ENCODE measurements at regions not wholly inside any gene's neighbourhood (a gene's known extent, or its start where the extent isn't known, plus 50 kb on each side); places are given as distances from the start of the nearest gene placed in this dataset.

- TF ChIP-seq, protein P1, sequence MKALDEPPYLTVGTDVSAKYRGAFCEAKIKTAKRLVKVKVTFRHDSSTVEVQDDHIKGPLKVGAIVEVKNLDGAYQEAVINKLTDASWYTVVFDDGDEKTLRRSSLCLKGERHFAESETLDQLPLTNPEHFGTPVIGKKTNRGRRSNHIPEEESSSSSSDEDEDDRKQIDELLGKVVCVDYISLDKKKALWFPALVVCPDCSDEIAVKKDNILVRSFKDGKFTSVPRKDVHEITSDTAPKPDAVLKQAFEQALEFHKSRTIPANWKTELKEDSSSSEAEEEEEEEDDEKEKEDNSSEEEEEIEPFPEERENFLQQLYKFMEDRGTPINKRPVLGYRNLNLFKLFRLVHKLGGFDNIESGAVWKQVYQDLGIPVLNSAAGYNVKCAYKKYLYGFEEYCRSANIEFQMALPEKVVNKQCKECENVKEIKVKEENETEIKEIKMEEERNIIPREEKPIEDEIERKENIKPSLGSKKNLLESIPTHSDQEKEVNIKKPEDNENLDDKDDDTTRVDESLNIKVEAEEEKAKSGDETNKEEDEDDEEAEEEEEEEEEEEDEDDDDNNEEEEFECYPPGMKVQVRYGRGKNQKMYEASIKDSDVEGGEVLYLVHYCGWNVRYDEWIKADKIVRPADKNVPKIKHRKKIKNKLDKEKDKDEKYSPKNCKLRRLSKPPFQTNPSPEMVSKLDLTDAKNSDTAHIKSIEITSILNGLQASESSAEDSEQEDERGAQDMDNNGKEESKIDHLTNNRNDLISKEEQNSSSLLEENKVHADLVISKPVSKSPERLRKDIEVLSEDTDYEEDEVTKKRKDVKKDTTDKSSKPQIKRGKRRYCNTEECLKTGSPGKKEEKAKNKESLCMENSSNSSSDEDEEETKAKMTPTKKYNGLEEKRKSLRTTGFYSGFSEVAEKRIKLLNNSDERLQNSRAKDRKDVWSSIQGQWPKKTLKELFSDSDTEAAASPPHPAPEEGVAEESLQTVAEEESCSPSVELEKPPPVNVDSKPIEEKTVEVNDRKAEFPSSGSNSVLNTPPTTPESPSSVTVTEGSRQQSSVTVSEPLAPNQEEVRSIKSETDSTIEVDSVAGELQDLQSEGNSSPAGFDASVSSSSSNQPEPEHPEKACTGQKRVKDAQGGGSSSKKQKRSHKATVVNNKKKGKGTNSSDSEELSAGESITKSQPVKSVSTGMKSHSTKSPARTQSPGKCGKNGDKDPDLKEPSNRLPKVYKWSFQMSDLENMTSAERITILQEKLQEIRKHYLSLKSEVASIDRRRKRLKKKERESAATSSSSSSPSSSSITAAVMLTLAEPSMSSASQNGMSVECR (CRISPR knock-in tag; IDR thresholded peaks at IDR 0.05; ENCODE audit: borderline replicate concordance), result no peak
- TF ChIP-seq, protein P2, sequence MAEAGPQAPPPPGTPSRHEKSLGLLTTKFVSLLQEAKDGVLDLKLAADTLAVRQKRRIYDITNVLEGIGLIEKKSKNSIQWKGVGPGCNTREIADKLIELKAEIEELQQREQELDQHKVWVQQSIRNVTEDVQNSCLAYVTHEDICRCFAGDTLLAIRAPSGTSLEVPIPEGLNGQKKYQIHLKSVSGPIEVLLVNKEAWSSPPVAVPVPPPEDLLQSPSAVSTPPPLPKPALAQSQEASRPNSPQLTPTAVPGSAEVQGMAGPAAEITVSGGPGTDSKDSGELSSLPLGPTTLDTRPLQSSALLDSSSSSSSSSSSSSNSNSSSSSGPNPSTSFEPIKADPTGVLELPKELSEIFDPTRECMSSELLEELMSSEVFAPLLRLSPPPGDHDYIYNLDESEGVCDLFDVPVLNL (CRISPR knock-in tag; IDR thresholded peaks at IDR 0.05; ENCODE audit: borderline replicate concordance, low read depth), result no peak
- TF ChIP-seq FOXK1 (CRISPR knock-in tag; IDR thresholded peaks at IDR 0.05) (no peak), USF2 (CRISPR knock-in tag; IDR thresholded peaks at IDR 0.05) (no peak)
Observed at GRCh38 chr1:99396389-99396788, 132.1 kb downstream of the PLPPR4 start (continued).

DNA sequence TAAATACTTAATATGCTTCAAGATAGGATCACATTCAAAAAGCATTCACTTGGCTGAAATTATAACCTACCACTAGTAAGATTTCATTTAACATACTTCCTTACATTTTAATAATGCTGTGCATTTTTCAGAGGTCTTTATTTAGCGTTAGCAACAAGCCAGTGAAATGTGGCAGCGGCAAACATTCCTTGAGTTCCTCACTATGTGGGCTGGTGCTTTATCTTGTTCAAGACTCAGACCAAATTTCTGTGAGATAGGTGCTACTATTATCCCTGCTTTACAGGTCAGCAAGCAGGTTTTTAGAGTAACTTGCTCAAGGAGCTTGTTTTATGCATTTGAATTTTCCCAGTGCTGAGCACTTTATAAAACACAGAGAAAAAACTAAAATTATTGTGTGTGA, 132.7 kb downstream of the PLPPR4 start:
- DNase-seq (ENCODE audit: low spot score) (no peak), ATAC-seq (no peak)
- Mint-ChIP-seq H3K27ac (no peak overlapping the region), H3K4me3 (no peak overlapping the region), H3K4me1 (no peaks in the 10 kb centered on the region), H3K27me3 (ENCODE audit: low read depth) (no peaks in the 10 kb centered on the region), H3K9me3 (peaks cover 3% of the 10 kb centered on the region; the same call in 1 of the 2 replicates), H3K36me3 (no peaks in the 10 kb centered on the region)
- CTCF ChIA-PET, result no interaction called here
- POLR2A ChIA-PET, result no interaction called here
- TF ChIP-seq NFATC4 (CRISPR knock-in tag; IDR thresholded peaks at IDR 0.05), result no peak
- no peak for TF ChIP-seq ZNF219 (CRISPR knock-in tag; IDR thresholded peaks at IDR 0.05; ENCODE audit: borderline replicate concordance)
- TF ChIP-seq ZBTB21 (CRISPR knock-in tag; IDR thresholded peaks at IDR 0.05; ENCODE audit: borderline replicate concordance), result no peak
- TF ChIP-seq, protein P3, sequence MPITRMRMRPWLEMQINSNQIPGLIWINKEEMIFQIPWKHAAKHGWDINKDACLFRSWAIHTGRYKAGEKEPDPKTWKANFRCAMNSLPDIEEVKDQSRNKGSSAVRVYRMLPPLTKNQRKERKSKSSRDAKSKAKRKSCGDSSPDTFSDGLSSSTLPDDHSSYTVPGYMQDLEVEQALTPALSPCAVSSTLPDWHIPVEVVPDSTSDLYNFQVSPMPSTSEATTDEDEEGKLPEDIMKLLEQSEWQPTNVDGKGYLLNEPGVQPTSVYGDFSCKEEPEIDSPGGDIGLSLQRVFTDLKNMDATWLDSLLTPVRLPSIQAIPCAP (CRISPR knock-in tag; IDR thresholded peaks at IDR 0.05), result no peak
- no peak for TF ChIP-seq CREB1 (CRISPR knock-in tag; IDR thresholded peaks at IDR 0.05)

- POLR2A ChIA-PET, result no interaction called here
- no peak overlapping the region for H3K4me3 Mint-ChIP-seq
- no peaks in the 10 kb centered on the region for H3K36me3 Mint-ChIP-seq
- CTCF ChIA-PET, result no interaction called here
- no peak overlapping the region for H3K27ac Mint-ChIP-seq
- no peak for TF ChIP-seq FOXP4 (CRISPR knock-in tag; IDR thresholded peaks at IDR 0.05)
- no peak for TF ChIP-seq GRHL2 (CRISPR knock-in tag; IDR thresholded peaks at IDR 0.05; ENCODE audit: insufficient replicate concordance, severe bottlenecking)
- TF ChIP-seq, protein P4, sequence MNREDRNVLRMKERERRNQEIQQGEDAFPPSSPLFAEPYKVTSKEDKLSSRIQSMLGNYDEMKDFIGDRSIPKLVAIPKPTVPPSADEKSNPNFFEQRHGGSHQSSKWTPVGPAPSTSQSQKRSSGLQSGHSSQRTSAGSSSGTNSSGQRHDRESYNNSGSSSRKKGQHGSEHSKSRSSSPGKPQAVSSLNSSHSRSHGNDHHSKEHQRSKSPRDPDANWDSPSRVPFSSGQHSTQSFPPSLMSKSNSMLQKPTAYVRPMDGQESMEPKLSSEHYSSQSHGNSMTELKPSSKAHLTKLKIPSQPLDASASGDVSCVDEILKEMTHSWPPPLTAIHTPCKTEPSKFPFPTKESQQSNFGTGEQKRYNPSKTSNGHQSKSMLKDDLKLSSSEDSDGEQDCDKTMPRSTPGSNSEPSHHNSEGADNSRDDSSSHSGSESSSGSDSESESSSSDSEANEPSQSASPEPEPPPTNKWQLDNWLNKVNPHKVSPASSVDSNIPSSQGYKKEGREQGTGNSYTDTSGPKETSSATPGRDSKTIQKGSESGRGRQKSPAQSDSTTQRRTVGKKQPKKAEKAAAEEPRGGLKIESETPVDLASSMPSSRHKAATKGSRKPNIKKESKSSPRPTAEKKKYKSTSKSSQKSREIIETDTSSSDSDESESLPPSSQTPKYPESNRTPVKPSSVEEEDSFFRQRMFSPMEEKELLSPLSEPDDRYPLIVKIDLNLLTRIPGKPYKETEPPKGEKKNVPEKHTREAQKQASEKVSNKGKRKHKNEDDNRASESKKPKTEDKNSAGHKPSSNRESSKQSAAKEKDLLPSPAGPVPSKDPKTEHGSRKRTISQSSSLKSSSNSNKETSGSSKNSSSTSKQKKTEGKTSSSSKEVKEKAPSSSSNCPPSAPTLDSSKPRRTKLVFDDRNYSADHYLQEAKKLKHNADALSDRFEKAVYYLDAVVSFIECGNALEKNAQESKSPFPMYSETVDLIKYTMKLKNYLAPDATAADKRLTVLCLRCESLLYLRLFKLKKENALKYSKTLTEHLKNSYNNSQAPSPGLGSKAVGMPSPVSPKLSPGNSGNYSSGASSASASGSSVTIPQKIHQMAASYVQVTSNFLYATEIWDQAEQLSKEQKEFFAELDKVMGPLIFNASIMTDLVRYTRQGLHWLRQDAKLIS (CRISPR knock-in tag; IDR thresholded peaks at IDR 0.05; ENCODE audit: borderline replicate concordance), result no peak
- TF ChIP-seq KAT7 (CRISPR knock-in tag; IDR thresholded peaks at IDR 0.05; ENCODE audit: borderline replicate concordance), result no peak
- no peak for TF ChIP-seq NR3C1 (CRISPR knock-in tag; conservative IDR thresholded peaks at IDR 0.05; ENCODE audit: low read depth)
- TF ChIP-seq JUN (CRISPR knock-in tag; IDR thresholded peaks at IDR 0.05), result no peak
- TF ChIP-seq, protein P5, sequence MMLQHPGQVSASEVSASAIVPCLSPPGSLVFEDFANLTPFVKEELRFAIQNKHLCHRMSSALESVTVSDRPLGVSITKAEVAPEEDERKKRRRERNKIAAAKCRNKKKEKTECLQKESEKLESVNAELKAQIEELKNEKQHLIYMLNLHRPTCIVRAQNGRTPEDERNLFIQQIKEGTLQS (CRISPR knock-in tag; conservative IDR thresholded peaks at IDR 0.05), result no peak
- no peak for TF ChIP-seq ZNF232 (CRISPR knock-in tag; IDR thresholded peaks at IDR 0.05)
- TF ChIP-seq, protein P6, sequence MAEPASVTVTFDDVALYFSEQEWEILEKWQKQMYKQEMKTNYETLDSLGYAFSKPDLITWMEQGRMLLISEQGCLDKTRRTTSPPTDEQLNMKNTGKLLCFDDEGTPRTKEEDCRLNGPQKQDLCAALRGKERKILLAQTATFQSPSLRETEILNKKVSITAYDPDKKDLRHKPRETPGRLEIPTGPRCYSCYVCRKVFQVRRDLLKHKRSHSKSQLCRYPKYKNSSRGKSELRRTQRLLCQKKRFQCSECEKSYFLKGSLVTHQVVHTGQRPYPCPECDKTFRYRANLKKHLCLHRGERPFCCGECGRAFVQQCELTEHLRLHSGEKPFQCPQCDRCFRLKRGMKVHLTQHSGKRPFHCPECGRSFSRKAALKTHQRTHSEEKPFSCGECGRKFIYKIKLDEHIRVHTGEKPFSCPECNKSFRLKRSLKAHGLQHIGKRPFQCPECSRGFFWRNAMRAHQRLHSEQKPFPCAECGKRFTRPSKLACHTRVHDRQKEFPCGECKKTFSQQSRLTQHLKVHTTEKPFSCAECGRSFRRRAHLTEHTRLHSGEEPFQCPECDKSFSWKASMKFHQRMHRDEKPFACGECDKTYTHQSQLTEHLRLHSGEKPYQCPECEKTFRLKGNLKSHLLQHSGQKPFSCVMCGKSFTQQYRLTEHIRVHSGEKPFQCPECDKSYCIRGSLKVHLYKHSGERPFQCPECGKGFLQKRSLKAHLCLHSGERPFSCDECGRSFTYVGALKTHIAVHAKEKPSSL (CRISPR knock-in tag; conservative IDR thresholded peaks at IDR 0.05), result no peak
- ATAC-seq (no peak), DNase-seq (ENCODE audit: low spot score) (no peak)
- H3K4me1 Mint-ChIP-seq, result no peaks in the 10 kb centered on the region
- H3K27me3 Mint-ChIP-seq (ENCODE audit: low read depth), result no peaks in the 10 kb centered on the region
- peaks cover 3% of the 10 kb centered on the region; the same call in 1 of the 2 replicates for H3K9me3 Mint-ChIP-seq
Observed at GRCh38 chr1:99397863-99398262, 133.6 kb downstream of the PLPPR4 start.

Measured in WTC11 (cell line).